Astrocyte (in vitro differentiated cells and primary cell): ENCODE measurements at regions not wholly inside any gene's neighbourhood (a gene's known extent, or its start where the extent isn't known, plus 50 kb on each side); places are given as distances from the start of the nearest gene placed in this dataset.

Experiments used
- EZH2 ChIP-seq: IDR thresholded peaks from 2 replicates; pipeline ENCODE4 v1.6.1; 2012; ENCODE audit warnings: mild to moderate bottlenecking, low read length, inconsistent platforms; ENCODE audit not compliant: insufficient read depth
- TF ChIP-seq, protein P1 (sequence below): IDR thresholded peaks from 2 replicates; pipeline ENCODE4 v1.5.1; 2011; ENCODE audit warnings: low read depth, mild to moderate bottlenecking, inconsistent platforms, low read length, moderate library complexity; ENCODE audit not compliant: insufficient read depth

DNA sequence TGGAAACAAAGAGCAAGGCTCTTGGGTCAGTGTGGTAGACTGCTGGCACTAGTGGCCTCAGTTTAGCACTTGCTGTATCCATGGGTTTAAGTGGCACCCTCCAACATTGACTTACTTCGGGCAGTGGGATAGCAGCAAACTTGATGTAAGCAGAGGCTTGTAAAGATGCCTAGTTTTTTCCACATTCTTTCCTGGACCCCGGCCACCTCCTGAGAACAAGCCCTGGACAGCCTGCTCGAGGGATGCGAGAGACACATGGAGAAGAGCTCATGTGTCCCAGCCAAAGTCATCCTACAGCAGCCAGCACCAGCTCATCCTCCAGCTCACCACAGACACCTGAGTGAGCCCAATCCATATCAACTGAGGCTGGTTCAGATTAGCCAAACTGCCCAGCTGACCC lies 142.7 kb upstream of the PCBD1 start:
- TF ChIP-seq, protein P1, sequence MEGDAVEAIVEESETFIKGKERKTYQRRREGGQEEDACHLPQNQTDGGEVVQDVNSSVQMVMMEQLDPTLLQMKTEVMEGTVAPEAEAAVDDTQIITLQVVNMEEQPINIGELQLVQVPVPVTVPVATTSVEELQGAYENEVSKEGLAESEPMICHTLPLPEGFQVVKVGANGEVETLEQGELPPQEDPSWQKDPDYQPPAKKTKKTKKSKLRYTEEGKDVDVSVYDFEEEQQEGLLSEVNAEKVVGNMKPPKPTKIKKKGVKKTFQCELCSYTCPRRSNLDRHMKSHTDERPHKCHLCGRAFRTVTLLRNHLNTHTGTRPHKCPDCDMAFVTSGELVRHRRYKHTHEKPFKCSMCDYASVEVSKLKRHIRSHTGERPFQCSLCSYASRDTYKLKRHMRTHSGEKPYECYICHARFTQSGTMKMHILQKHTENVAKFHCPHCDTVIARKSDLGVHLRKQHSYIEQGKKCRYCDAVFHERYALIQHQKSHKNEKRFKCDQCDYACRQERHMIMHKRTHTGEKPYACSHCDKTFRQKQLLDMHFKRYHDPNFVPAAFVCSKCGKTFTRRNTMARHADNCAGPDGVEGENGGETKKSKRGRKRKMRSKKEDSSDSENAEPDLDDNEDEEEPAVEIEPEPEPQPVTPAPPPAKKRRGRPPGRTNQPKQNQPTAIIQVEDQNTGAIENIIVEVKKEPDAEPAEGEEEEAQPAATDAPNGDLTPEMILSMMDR, result no peak
- no peak for TF ChIP-seq EZH2
